MG63 (cell line): ENCODE measurements at regions not wholly inside any gene's neighbourhood (a gene's known extent, or its start where the extent isn't known, plus 50 kb on each side); places are given as distances from the start of the nearest gene placed in this dataset.

Experiments used
- DNase-seq: peaks from one replicate; pipeline ENCODE4 v3.0.0-alpha.2; 2020
- H3K27me3 ChIP-seq: fragments of 250-450 bp; sonication (Bioruptor Pico); 2 replicates; pipeline ENCODE4 v1.5.1; 2020; ENCODE audit warnings: mild to moderate bottlenecking, moderate library complexity
- H3K36me3 ChIP-seq: fragments of 250-450 bp; sonication (Bioruptor Pico); 2 replicates; pipeline ENCODE4 v1.5.1; 2020; ENCODE audit warnings: mild to moderate bottlenecking, moderate library complexity
- H3K4me3 ChIP-seq: fragments of 250-450 bp; sonication (Bioruptor Pico); 2 replicates; pipeline ENCODE4 v1.5.1; 2020; ENCODE audit warnings: mild to moderate bottlenecking, moderate library complexity
- H3K9me3 ChIP-seq: fragments of 250-450 bp; sonication (Bioruptor Pico); 2 replicates; pipeline ENCODE4 v1.5.1; 2020; ENCODE audit warnings: mild to moderate bottlenecking, moderate library complexity

DNA sequence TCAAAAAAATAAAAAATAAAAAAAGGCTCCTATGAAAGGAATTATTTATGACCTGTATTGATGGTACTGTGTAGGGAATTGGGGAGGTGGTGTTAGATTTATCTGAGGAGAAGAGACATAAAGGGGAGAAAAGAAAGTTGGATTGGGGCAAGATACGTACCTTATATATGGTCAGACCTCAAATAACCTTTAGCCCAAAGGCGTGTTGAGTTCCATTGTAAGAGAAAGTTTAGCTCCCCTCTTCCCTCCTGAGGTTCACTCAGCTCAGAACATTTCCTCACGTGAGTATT lies 296.9 kb downstream of the ADGB start:
- H3K4me3 ChIP-seq: no peak overlapping the region
- no peaks in the 10 kb centered on the region; the same call in 1 of the 2 replicates for H3K9me3 ChIP-seq
- no peaks in the 10 kb centered on the region for H3K27me3 ChIP-seq
- no peak for DNase-seq
- no peaks in the 10 kb centered on the region for H3K36me3 ChIP-seq

DNA sequence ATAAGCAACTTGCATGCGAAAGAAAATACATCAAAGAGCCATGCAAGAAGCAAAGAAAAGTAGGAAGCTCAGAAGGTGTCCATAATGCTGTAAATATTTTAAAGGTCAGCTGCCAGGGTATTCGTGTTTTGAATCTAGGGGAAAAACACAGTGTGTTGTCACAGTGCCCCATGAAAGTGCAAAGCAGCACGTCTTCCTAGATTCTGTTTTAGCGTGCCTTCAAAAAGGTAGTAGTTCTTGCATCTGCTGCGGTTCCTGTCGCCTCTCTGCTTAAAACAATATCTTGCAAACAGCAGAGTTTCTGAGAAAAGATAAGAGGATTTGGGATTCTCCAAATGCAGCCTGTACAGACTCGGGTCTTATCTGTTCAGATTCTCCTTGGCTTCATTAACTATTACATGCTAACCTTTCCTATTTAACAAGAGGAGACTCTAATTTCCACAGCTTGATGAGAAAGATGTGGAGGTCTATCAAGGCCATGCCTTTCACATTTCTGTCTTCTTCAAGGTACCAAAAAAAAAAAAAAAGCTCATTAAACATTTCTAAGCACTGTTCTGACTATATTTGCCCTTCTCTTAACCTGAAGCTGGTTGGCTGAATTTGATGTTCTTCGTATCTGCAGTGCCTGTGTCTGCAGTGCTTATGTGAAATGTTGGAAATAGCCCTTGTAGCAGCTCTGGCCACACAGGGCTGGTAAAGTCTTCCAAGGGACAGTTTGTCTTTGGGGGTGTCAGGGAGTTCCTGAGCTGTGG lies 297.5 kb downstream of the ADGB start:
- no peak overlapping the region for H3K4me3 ChIP-seq
- no peaks in the 10 kb centered on the region; the same call in 1 of the 2 replicates for H3K9me3 ChIP-seq
- no peak for DNase-seq
- no peaks in the 10 kb centered on the region for H3K36me3 ChIP-seq
- H3K27me3 ChIP-seq: no peaks in the 10 kb centered on the region

DNA sequence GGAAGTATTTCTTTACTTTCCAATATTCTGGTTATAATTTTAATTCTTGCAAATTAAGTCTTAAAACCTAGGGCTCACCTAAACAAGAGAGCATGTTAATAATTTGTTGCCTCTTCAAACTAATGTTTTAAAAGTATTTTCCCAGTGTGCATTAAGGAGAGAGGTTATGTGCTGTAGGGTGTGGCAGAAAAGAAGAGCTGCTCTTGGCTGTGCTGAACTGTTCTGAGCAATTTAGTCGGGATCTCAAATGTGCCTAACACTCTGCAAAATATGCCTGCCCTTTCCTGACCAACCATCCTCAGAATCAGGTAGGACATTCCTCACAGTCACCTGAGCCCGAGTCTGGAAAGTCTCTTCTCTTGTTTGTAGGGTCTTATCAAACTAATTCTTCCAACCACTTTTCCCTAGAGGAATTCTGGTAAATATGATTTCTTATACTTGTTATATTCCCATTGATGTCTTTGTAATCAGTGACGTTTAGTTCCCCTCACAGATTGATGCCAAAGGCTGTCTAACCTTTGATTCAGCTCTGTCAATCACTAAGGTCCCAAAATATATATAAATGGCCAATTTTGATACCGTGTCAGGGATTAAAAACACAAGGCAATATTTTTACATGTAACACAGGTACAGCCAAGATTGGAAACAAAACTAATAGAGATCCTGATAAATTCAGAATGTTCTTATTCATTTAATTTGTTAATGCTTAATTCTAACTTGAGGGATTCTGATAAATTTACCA lies 298.4 kb downstream of the ADGB start:
- DNase-seq: no peak
- Histone ChIP-seq H3K9me3 (no peaks in the 10 kb centered on the region; the same call in 1 of the 2 replicates), H3K27me3 (no peaks in the 10 kb centered on the region), H3K4me3 (no peak overlapping the region), H3K36me3 (no peaks in the 10 kb centered on the region)

DNA sequence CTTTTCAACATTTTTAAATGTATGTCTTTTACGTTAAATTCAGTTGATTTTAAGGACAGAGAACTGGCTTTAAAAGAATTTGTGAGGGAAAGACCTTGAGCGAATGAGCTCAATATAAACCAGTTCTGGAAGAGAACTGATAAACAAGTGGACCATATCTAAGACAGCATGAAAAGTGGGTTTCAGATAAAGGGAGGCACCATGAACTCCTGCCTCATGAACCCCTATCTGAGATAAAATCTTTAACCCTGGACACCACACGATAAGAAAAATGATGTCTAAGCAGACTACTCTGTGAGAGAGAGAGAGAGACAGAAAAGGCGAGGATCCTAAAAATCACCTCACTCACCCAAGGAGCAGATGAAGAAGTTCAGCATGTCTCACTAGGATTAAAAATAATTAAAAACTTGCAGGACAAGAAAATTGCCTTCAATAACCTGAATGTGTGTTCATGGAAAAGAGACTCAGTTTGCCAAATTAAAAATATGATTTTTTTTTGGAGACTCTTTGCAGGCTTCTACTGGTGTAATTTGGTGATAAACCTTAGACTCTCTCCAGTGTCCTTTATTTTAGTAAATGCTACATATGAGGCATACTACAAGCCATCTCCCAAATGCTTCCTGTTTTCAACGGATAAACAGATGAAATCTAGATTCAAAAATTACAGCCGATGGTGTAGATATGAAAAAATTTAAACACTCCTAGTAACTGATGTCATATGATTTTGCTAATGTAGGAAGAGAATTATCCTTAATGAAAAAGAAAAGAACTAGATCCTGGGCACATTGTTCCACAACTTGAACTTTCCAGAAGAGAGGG lies 299.5 kb downstream of the ADGB start:
- DNase-seq: no peak
- Histone ChIP-seq H3K4me3 (no peak overlapping the region), H3K36me3 (no peaks in the 10 kb centered on the region), H3K27me3 (no peaks in the 10 kb centered on the region), H3K9me3 (no peaks in the 10 kb centered on the region; the same call in 1 of the 2 replicates)

DNA sequence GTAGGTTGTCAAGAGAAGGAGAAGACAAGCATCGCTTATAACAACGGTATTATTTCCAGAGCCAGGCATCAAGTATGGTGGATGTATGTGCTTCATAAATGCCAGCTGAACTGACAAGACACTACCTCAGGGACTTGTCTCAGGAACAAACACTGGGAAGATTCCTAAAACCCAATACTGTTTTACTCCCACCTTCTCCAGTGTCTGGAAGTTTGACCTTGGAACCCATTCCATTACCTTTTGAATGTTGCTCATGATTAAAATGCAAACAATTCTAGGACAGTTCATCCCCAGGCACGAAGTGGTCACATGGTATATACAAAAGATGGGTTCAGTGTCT lies 300.1 kb downstream of the ADGB start:
- no peaks in the 10 kb centered on the region for H3K36me3 ChIP-seq
- H3K4me3 ChIP-seq: no peak overlapping the region
- no peak for DNase-seq

DNA sequence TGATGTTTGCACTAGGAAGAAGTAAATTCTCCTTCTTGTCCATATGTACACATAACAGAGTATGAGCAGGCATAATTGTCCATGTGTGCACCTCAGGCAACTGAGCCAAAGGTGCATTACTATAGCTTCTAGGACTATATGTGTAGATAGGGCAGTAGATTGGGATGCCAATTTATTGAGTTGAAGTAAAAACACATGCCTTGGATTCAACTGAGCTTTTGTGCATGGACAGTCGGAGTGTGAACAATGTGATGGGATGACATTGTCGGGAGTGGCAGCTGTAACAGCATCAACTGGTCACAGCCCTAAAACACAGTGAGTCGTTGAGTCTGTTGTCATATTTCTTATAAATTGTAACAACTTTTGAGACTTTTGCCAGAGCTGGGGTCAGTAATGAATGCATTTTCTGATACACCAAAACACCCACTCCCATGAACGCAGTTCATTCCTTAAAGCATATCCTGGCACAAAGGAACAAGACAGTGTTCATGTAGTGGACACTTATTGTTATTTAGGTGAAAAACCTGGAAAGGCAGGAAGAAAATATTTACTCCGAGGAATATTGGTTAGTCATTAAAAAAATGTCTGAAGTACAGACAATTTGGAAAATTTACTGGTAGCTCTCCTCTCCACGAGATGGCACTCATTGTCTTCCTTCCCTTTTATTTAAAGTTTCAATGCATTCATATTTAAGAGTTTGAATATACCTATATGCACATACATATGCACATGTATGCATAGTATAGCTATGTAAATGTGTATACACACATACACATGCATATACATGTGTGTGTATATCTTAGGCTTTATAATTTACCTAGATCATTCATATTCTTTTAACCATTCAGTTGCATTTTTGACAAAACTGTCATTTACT lies 302.0 kb upstream of the STXBP5 start:
- no peak for DNase-seq
- H3K9me3 ChIP-seq: no peaks in the 10 kb centered on the region
- no peaks in the 10 kb centered on the region for H3K27me3 ChIP-seq
- no peak overlapping the region for H3K4me3 ChIP-seq
- no peaks in the 10 kb centered on the region for H3K36me3 ChIP-seq

More for the DNA sequence above, 300.1 kb downstream of the ADGB start:
- H3K27me3 ChIP-seq: no peaks in the 10 kb centered on the region
- no peaks in the 10 kb centered on the region for H3K9me3 ChIP-seq

DNA sequence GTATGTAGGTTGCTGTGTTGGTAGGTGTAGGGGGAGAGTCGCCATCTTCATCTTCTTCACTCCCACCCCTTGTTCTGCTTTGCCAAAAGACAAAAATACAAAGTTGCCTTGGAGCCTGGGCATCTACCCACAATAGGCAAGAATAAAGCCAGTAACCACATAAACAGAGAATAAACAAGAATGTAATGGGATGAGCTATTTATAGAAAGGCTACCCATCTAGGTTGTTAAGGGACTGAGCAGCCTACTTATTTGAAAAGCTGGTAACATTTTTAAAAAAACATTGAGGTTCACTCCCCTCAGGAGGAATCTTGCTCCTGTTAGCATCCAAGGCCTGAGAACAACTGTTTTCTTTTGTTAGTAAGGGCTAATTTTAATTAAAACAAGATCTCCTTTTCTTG lies 301.4 kb upstream of the STXBP5 start:
- H3K36me3 ChIP-seq: no peaks in the 10 kb centered on the region
- no peaks in the 10 kb centered on the region for H3K27me3 ChIP-seq
- DNase-seq: no peak
- no peak overlapping the region for H3K4me3 ChIP-seq
- no peaks in the 10 kb centered on the region for H3K9me3 ChIP-seq

DNA sequence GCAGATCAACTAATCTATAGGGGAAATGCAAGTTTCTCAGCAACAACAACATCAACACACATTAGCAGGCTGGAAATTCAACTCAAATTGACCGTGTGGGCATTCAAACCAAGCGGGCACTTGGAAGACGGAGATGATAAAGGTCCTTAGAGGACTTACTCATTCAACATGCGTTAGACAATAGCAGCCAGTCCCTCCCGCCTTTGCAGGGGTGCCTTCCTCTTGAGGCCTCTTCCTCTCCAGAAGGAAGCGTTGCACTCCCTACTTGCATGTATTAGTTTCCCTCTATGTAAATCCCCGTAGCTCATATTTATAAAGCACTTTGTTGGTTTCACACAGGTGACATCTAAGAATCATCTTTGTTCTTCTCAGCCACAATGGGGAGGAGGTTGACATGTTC lies 300.8 kb upstream of the STXBP5 start:
- Histone ChIP-seq H3K27me3 (no peaks in the 10 kb centered on the region), H3K4me3 (no peak overlapping the region), H3K36me3 (no peaks in the 10 kb centered on the region), H3K9me3 (no peaks in the 10 kb centered on the region)
- no peak for DNase-seq

DNA sequence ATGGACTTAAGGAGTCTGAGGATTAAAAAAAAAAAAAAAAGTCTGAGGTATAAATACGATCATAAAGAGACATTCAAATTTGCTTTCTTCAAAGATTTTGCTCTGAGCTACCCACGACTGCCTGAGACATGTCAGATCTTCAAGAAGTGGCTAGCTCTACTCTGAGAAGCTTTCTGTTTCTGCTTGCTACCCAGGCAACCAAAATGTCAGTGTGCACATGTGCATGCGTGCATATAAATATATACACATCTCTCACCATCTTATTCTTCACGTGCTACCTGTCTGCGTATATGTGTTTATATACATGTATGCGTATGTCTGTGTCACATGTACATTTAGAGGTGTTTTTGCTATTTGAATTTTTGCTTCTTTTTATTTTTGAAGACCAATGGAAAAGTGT lies 299.6 kb upstream of the STXBP5 start:
- H3K36me3 ChIP-seq: no peaks in the 10 kb centered on the region
- no peaks in the 10 kb centered on the region for H3K9me3 ChIP-seq
- no peaks in the 10 kb centered on the region for H3K27me3 ChIP-seq
- no peak overlapping the region for H3K4me3 ChIP-seq
- no peak for DNase-seq

DNA sequence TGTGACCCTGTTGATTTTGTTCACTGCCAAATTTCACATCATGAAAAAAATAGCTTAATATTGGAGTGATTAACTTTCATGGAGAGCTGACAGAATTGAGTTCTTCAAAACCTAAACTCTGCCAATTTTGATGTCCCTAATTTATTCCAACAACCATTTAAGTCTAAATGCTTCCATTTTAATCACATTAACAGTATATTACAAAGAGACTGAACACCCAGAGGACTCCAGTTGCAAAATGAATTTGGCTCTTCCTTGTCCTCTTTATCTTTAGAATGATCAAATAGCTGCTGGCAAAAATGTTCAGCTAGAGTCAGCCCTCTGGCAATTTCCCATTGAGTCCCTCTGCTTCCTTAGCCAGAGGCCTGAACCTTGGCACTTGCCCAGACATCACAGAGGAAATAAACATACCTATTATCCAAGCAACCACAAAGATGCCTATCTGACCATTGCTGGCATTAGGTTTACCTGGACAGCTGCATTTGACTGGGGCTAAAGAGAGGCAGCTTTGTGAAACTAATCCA lies 299.0 kb upstream of the STXBP5 start:
- H3K27me3 ChIP-seq: no peaks in the 10 kb centered on the region
- H3K9me3 ChIP-seq: no peaks in the 10 kb centered on the region
- peak; percentile 77 for DNase-seq
- H3K36me3 ChIP-seq: no peaks in the 10 kb centered on the region
- no peak overlapping the region for H3K4me3 ChIP-seq

DNA sequence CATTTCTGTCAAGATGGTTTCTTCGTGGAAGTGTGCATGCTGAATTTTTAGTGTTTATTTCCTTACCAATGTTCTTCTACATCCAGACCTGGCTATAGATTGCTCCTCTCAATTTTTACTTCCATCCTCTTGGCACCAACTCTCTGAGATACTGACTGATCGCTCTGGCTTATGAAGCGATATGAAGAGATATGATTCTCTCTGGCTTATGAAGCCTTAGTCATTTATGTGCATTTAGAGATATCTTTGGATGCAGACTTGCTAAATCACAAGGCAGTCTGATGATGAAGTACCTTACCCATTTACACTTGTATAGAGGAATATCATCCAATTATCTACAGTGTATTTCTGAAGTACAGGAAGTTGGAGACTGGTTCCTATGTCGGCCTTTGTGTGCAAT lies 295.4 kb upstream of the STXBP5 start:
- DNase-seq: no peak
- Histone ChIP-seq H3K4me3 (no peak overlapping the region), H3K27me3 (no peaks in the 10 kb centered on the region), H3K9me3 (no peaks in the 10 kb centered on the region), H3K36me3 (no peaks in the 10 kb centered on the region)

DNA sequence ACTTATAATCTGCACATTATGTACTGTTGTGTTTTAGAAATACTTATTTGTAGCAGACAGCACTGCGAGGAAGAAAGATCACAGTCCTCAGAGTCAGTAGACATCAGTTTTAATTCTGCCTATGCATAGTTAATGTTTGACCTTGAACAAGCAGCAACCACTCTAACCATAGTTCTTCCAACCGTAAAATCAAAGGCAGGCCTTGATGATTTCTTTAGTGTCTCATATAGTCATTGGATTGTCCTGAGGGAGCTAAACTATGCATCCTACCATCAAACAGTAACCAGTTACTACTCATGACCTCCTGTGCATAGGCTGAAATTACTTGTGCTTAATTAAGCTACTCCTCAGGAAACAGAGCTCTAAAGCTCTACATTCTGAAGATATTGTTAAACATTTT lies 294.8 kb upstream of the STXBP5 start:
- DNase-seq: no peak
- H3K4me3 ChIP-seq: no peak overlapping the region
- H3K9me3 ChIP-seq: no peaks in the 10 kb centered on the region
- H3K36me3 ChIP-seq: no peaks in the 10 kb centered on the region
- no peaks in the 10 kb centered on the region for H3K27me3 ChIP-seq

DNA sequence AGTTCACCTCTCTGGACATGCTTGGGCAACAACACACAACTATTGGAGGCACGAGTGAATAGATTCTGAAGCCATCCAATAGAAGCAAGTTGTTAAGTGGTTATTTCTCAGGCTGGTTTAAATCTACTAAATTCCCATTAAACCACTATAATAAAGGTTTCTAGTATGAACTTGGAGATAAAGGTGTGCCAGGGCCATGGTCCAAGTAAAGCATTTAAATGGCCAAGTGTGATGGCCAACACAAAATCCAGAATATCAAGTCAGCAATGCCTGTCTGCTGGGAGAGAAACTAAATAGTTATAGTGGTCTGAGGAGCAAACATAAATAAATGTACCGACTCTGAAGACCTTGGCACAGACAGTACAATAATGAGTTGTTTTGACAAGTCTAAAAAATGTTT lies 294.3 kb upstream of the STXBP5 start:
- H3K27me3 ChIP-seq: no peaks in the 10 kb centered on the region
- H3K36me3 ChIP-seq: no peaks in the 10 kb centered on the region
- DNase-seq: peak; percentile 35
- H3K4me3 ChIP-seq: no peak overlapping the region
- H3K9me3 ChIP-seq: no peaks in the 10 kb centered on the region

DNA sequence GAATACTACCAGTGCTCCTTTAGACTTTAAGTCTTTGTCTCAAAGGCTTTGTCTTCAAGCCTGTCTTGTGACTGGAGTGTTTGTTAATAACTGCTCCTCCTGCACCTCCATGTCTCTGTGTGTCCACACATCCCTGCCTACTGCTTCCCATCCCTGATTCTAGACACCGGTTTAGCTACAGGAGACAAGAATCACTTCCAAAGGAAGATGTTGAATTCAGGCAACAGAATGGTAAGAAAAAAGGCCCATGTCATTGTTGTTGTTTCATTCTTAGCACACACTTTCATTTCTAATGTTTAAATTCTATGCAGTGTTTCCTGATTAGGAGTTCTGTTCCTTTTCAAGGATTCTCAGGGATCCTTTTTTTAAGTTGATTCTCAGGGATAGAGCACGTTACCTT lies 293.6 kb upstream of the STXBP5 start:
- Histone ChIP-seq H3K4me3 (no peak overlapping the region), H3K27me3 (no peaks in the 10 kb centered on the region)
- DNase-seq: no peak

DNA sequence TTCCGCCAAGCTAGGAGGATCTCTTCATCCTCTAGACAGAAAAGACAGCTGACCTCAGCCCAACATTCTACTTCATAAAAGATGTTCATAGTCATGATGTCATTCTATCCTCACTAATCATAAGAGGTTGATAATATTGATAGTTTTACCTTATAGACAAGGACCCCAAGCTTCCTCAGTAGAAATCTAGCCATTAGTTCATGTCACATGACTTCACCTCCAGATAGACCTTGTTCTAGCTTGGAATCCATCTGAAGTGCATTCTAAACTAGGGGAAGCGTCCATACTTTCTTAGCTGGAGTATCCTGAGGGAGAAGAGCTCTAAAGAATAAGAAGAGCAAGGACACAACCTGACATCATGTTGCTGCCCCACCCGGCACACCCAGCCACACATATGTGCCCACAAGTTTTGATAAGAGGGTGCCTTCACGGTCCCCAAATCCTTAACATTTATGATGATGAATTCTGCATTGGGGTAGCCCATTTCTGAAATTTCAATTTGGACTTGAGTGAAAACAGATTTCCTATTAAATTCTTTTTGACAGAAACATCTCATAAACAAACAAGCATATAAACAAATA lies 292.5 kb upstream of the STXBP5 start:
- Histone ChIP-seq H3K36me3 (no peaks in the 10 kb centered on the region), H3K4me3 (no peak overlapping the region)

More for the DNA sequence above, 293.6 kb upstream of the STXBP5 start:
- Histone ChIP-seq H3K36me3 (no peaks in the 10 kb centered on the region), H3K9me3 (no peaks in the 10 kb centered on the region)

More for the DNA sequence above, 292.5 kb upstream of the STXBP5 start:
- no peaks in the 10 kb centered on the region for H3K27me3 ChIP-seq
- H3K9me3 ChIP-seq: no peaks in the 10 kb centered on the region
- no peak for DNase-seq
